ENCODE measurements at regions not wholly inside any gene's neighbourhood (a gene's known extent, or its start where the extent isn't known, plus 50 kb on each side); places are given as distances from the start of the nearest gene placed in this dataset.
A peak's percentile ranks its signal among the peaks of the same experiment; 100 is the strongest.

DNA sequence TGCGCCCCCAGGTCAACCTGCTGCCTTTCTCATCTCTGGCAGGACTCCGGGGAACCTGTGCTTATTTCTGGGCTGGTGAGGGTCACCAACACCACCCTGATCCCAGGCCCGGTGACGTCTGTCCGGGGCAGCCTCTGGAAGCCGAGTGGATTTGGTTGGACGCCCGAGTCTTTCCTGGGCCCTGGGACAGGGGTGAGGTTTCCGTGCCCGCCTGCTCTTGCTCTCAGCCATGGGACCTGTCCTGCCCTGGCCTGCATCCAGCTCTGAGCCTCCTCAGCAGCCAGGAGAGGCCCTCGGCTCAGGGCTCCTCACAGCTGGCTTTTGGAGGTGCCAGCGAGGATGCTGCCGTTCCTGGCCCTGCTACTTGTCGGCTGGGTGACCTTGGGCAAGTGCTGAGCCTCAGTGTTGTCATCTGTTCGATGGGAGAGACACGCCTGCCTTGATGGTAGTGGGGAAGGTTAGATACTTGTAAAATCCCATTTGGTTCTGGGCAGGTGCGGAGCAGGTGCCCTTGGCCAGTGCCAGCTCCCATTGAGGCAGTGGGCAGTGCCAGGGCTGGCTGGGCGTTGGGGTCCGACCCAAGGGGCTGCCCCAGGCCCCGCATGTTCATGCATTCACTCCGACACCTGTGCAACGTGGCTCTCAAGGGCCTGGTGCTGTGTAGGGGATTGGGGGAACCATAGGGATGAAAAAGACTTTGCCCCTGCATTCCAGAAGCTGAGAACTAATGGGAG lies 58.9 kb upstream of the THY1 start:
- TF ChIP-seq, protein P1, sequence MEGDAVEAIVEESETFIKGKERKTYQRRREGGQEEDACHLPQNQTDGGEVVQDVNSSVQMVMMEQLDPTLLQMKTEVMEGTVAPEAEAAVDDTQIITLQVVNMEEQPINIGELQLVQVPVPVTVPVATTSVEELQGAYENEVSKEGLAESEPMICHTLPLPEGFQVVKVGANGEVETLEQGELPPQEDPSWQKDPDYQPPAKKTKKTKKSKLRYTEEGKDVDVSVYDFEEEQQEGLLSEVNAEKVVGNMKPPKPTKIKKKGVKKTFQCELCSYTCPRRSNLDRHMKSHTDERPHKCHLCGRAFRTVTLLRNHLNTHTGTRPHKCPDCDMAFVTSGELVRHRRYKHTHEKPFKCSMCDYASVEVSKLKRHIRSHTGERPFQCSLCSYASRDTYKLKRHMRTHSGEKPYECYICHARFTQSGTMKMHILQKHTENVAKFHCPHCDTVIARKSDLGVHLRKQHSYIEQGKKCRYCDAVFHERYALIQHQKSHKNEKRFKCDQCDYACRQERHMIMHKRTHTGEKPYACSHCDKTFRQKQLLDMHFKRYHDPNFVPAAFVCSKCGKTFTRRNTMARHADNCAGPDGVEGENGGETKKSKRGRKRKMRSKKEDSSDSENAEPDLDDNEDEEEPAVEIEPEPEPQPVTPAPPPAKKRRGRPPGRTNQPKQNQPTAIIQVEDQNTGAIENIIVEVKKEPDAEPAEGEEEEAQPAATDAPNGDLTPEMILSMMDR (IDR thresholded peaks at IDR 0.05): peak in 1 of 6 experiments; percentile 40
- no peak for TF ChIP-seq POLR2A (IDR thresholded peaks at IDR 0.05)
